ENCODE measurements at regions not wholly inside any gene's neighbourhood (a gene's known extent, or its start where the extent isn't known, plus 50 kb on each side); places are given as distances from the start of the nearest gene placed in this dataset.
"Not testable (repeated sequence)": the region's sequence is repeated elsewhere in the genome, so short reads cannot be mapped to it uniquely, and the experiment has no call there.

DNA sequence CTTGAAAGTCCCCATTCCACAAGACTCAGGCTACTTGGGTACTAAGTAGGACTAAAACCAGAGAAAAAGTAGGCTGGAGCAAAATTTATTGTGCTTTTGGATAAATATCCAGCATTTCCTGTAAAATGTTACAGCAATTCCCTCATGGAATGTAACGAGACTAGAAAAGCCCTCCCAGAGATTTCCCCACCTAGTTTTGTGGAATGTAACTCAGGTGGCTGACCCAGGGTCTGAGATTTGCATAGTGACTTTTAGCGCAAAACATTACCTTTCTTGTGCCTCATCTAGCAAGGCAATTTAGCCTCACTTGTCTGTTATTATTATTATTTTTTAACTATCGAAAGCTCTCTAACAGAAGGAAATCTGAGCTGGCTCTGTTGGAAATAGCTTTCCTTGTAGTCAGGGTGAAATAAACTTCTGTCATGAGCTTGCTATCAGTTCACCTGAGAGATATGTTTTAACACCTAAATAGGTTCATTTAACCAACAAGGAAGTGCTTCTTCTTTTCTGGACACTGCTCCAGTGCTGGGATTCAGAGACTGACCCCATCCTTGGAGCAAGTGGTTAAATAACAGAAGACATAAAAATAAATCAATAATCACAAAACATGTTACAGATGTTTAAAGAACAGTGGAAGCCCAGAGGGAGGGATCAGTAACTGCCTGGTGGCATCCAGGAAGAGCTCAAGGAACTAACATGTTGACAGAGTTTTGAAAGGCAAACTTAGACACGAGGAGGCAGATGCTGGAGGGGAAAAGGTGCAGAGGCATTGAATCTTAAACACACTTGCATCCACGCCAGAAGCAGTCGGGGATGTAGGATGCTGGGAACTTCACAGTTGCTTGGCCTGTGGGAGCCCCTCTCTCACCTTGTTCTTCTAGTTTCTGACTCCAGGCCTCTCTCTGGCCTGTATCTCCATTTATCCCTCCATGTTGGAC, 68.3 kb upstream of the RHOU start:
- Mint-ChIP-seq H3K27me3 (ENCODE audit: insufficient read depth, low read depth) (peaks cover 9% of the 10 kb centered on the region), H3K4me3 (no peak overlapping the region), H3K9me3 (no peaks in the 10 kb centered on the region), H3K4me1 (no peaks in the 10 kb centered on the region), H3K27ac (no peak overlapping the region), H3K36me3 (no peaks in the 10 kb centered on the region)
- Histone ChIP-seq H3K4me3 (no peak overlapping the region), H3K27ac (no peak overlapping the region), H3K79me2 (ENCODE audit: low read depth) (no peaks in the 10 kb centered on the region), H4K20me1 (ENCODE audit: low read depth) (no peaks in the 10 kb centered on the region), H2AFZ (replicated peaks) (no peak overlapping the region), H3K9me3 (ENCODE audit: low read depth) (no peaks in the 10 kb centered on the region), H3K4me2 (no peak overlapping the region), H3K36me3 (no peaks in the 10 kb centered on the region), H3K9ac (no peak overlapping the region), H3F3A (ENCODE audit: low read depth) (no peaks in the 10 kb centered on the region), H3K4me1 (no peaks in the 10 kb centered on the region), H3K27me3 (no peaks in the 10 kb centered on the region)
- DNase-seq (ENCODE audit: low spot score): no peak
- TF ChIP-seq EZH2 (IDR thresholded peaks at IDR 0.05) (no peak), EZH2phosphoT487 (IDR thresholded peaks at IDR 0.05) (no peak)
- TF ChIP-seq, protein P1, sequence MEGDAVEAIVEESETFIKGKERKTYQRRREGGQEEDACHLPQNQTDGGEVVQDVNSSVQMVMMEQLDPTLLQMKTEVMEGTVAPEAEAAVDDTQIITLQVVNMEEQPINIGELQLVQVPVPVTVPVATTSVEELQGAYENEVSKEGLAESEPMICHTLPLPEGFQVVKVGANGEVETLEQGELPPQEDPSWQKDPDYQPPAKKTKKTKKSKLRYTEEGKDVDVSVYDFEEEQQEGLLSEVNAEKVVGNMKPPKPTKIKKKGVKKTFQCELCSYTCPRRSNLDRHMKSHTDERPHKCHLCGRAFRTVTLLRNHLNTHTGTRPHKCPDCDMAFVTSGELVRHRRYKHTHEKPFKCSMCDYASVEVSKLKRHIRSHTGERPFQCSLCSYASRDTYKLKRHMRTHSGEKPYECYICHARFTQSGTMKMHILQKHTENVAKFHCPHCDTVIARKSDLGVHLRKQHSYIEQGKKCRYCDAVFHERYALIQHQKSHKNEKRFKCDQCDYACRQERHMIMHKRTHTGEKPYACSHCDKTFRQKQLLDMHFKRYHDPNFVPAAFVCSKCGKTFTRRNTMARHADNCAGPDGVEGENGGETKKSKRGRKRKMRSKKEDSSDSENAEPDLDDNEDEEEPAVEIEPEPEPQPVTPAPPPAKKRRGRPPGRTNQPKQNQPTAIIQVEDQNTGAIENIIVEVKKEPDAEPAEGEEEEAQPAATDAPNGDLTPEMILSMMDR (IDR thresholded peaks at IDR 0.05): no peak

DNA sequence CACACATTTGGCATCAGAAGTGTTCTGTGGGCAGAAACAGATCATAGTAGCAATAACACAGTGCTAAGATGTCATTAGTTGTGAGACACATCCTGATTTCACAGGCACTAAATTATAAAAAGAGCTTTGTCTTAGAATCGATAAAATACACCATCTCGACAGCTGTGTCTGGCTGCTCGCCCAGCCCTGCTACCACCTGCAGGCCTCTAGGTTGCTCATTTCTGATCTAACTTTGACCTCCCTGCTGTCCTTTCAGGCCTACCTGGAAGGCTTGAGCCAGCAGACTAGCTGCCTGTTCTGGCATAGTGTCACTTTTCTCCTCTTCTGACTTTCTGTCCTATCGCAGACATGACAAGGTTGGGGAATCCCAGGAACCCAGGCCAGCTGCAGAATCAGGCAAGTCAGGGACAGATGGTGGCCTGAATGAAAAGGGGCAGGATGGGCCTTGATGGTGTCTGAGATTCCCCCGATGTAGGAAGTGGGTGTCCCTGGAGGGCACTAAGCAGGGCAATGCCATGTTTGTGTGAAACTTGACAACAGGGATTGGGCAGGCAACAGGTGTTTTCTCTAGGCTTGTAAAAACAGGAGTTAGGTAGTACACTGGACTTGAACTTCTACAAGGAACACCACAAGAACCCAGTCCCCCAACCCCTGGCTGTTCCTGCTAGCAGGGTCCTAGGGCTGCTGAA, 66.6 kb upstream of the RHOU start:
- Histone ChIP-seq H3K9me3 (ENCODE audit: low read depth) (no peaks in the 10 kb centered on the region), H3K27ac (no peak overlapping the region), H3K79me2 (ENCODE audit: low read depth) (no peaks in the 10 kb centered on the region), H3K27me3 (no peaks in the 10 kb centered on the region), H3K4me2 (no peak overlapping the region), H3F3A (ENCODE audit: low read depth) (no peaks in the 10 kb centered on the region), H2AFZ (replicated peaks) (no peak overlapping the region), H3K4me1 (peaks cover 7% of the 10 kb centered on the region), H3K36me3 (no peaks in the 10 kb centered on the region), H3K9ac (no peak overlapping the region), H4K20me1 (ENCODE audit: low read depth) (no peaks in the 10 kb centered on the region), H3K4me3 (no peak overlapping the region)
- no peak for DNase-seq (ENCODE audit: low spot score)
- H3K27ac Mint-ChIP-seq: peak overlapping the region; percentile 63
- no peak overlapping the region for H3K4me3 Mint-ChIP-seq
- no peak for TF ChIP-seq EZH2 (IDR thresholded peaks at IDR 0.05)
- TF ChIP-seq, protein P1 (IDR thresholded peaks at IDR 0.05): no peak
- no peak for TF ChIP-seq EZH2phosphoT487 (IDR thresholded peaks at IDR 0.05)
- H3K9me3 Mint-ChIP-seq: no peaks in the 10 kb centered on the region
- peaks cover 9% of the 10 kb centered on the region for H3K27me3 Mint-ChIP-seq (ENCODE audit: insufficient read depth, low read depth)
- H3K4me1 Mint-ChIP-seq: peaks cover 6% of the 10 kb centered on the region
- no peaks in the 10 kb centered on the region for H3K36me3 Mint-ChIP-seq

GRCh38 chr1:228669242-228669585, 66.1 kb upstream of the RHOU start:
- Histone ChIP-seq H3K79me2 (ENCODE audit: low read depth) (no peaks in the 10 kb centered on the region), H3F3A (ENCODE audit: low read depth) (no peaks in the 10 kb centered on the region), H3K27me3 (no peaks in the 10 kb centered on the region), H3K9ac (no peak overlapping the region), H3K36me3 (no peaks in the 10 kb centered on the region), H2AFZ (replicated peaks) (no peak overlapping the region), H3K9me3 (ENCODE audit: low read depth) (no peaks in the 10 kb centered on the region), H4K20me1 (ENCODE audit: low read depth) (no peaks in the 10 kb centered on the region), H3K4me3 (no peak overlapping the region), H3K4me1 (peaks cover 7% of the 10 kb centered on the region), H3K4me2 (no peak overlapping the region), H3K27ac (no peak overlapping the region)
- Mint-ChIP-seq H3K9me3 (no peaks in the 10 kb centered on the region), H3K36me3 (no peaks in the 10 kb centered on the region), H3K27me3 (ENCODE audit: insufficient read depth, low read depth) (peaks cover 9% of the 10 kb centered on the region), H3K4me1 (peaks cover 6% of the 10 kb centered on the region), H3K4me3 (no peak overlapping the region), H3K27ac (no peak overlapping the region)
- TF ChIP-seq, protein P1 (IDR thresholded peaks at IDR 0.05): no peak
- no peak for TF ChIP-seq EZH2 (IDR thresholded peaks at IDR 0.05)
- TF ChIP-seq EZH2phosphoT487 (IDR thresholded peaks at IDR 0.05): no peak
- no peak for DNase-seq (ENCODE audit: low spot score)

- not testable (repeated sequence) for H3K27me3 Mint-ChIP-seq (ENCODE audit: insufficient read depth, low read depth); DNase-seq (ENCODE audit: low spot score); H3K9ac ChIP-seq; H3K27ac Mint-ChIP-seq; H3F3A ChIP-seq (ENCODE audit: low read depth); H3K9me3 Mint-ChIP-seq; H2AFZ ChIP-seq (replicated peaks); H3K36me3 Mint-ChIP-seq; H3K27me3 ChIP-seq; H3K27ac ChIP-seq; H3K4me1 Mint-ChIP-seq; H3K79me2 ChIP-seq (ENCODE audit: low read depth); H4K20me1 ChIP-seq (ENCODE audit: low read depth); H3K36me3 ChIP-seq; H3K4me3 ChIP-seq; H3K4me1 ChIP-seq; H3K9me3 ChIP-seq (ENCODE audit: low read depth); H3K4me3 Mint-ChIP-seq
- H3K4me2 ChIP-seq: peak overlapping the region; percentile 10
These were observed 54.2 kb upstream of the RHOU start for GRCh38 chr1:228681076-228681565.

Measured in neural progenitor cell (in vitro differentiated cells).